ENCODE measurements at regions not wholly inside any gene's neighbourhood (a gene's known extent, or its start where the extent isn't known, plus 50 kb on each side); places are given as distances from the start of the nearest gene placed in this dataset.
"Not testable (repeated sequence)": the region's sequence is repeated elsewhere in the genome, so short reads cannot be mapped to it uniquely, and the experiment has no call there.

DNA sequence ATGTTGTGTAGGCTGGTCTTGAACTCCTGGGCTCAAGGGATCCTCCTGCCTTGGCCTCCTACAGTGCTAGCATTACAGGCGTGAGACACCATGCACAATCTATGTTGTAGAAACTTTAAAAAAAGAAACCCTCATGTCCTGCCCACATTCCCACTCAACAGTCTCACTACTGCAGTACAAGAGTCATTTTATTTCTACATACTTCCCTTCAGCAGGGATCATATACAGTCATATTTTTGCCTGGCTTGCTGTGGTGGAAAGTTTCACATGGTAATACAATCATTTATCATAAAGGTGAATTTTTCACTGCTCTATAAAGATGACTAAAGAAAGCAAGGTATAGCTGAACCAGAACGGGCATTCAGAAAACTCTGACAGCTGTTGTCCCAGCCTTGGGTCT is 53.8 kb upstream of the PIK3CB start:
- Histone ChIP-seq H3K9ac (no peak overlapping the region), H3K4me1 (ENCODE audit: control insufficient read depth in 1 of 2, insufficient read depth in 2 of 2, low read depth in 1 of 2, low read length in 1 of 2) (no peaks in the 10 kb centered on the region), H3K79me2 (ENCODE audit: insufficient read depth) (no peaks in the 10 kb centered on the region), H3K4me2 (no peak overlapping the region), H3K4me3 (ENCODE audit: low read depth in 2 of 2, low read length in 1 of 2) (no peak overlapping the region), H3F3A (replicated peaks; ENCODE audit: insufficient read depth) (no peaks in the 10 kb centered on the region), H3K27ac (ENCODE audit: low read depth in 2 of 2, low read length in 1 of 2) (no peak overlapping the region), H2AFZ (ENCODE audit: low read depth) (no peak overlapping the region), H3K36me3 (replicated peaks in 1 of 2; ENCODE audit: control insufficient read depth in 1 of 2, insufficient read depth in 2 of 2, low read length in 1 of 2) (no peaks in the 10 kb centered on the region), H3K9me3 (no peaks in the 10 kb centered on the region), H4K20me1 (ENCODE audit: insufficient read depth) (no peaks in the 10 kb centered on the region), H3K9me2 (no peaks in the 10 kb centered on the region), H3K27me3 (ENCODE audit: insufficient read depth) (no peaks in the 10 kb centered on the region)
- TF ChIP-seq ELF1 (IDR thresholded peaks at IDR 0.05): no peak
- TF ChIP-seq, protein P1, sequence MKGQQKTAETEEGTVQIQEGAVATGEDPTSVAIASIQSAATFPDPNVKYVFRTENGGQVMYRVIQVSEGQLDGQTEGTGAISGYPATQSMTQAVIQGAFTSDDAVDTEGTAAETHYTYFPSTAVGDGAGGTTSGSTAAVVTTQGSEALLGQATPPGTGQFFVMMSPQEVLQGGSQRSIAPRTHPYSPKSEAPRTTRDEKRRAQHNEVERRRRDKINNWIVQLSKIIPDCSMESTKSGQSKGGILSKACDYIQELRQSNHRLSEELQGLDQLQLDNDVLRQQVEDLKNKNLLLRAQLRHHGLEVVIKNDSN (IDR thresholded peaks at IDR 0.05; ENCODE audit: borderline replicate concordance, low read depth): no peak
- TF ChIP-seq, protein P2, sequence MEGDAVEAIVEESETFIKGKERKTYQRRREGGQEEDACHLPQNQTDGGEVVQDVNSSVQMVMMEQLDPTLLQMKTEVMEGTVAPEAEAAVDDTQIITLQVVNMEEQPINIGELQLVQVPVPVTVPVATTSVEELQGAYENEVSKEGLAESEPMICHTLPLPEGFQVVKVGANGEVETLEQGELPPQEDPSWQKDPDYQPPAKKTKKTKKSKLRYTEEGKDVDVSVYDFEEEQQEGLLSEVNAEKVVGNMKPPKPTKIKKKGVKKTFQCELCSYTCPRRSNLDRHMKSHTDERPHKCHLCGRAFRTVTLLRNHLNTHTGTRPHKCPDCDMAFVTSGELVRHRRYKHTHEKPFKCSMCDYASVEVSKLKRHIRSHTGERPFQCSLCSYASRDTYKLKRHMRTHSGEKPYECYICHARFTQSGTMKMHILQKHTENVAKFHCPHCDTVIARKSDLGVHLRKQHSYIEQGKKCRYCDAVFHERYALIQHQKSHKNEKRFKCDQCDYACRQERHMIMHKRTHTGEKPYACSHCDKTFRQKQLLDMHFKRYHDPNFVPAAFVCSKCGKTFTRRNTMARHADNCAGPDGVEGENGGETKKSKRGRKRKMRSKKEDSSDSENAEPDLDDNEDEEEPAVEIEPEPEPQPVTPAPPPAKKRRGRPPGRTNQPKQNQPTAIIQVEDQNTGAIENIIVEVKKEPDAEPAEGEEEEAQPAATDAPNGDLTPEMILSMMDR (IDR thresholded peaks at IDR 0.05): no peak
- TF ChIP-seq CHD2 (IDR thresholded peaks at IDR 0.05; ENCODE audit: low read length, partially characterized antibody): no peak
- no peak for TF ChIP-seq TCF12 (IDR thresholded peaks at IDR 0.05)
- TF ChIP-seq, protein P3, sequence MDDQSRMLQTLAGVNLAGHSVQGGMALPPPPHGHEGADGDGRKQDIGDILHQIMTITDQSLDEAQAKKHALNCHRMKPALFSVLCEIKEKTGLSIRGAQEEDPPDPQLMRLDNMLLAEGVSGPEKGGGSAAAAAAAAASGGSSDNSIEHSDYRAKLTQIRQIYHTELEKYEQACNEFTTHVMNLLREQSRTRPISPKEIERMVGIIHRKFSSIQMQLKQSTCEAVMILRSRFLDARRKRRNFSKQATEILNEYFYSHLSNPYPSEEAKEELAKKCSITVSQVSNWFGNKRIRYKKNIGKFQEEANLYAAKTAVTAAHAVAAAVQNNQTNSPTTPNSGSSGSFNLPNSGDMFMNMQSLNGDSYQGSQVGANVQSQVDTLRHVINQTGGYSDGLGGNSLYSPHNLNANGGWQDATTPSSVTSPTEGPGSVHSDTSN (IDR thresholded peaks at IDR 0.05): no peak
- no peak for TF ChIP-seq EZH2phosphoT487 (IDR thresholded peaks at IDR 0.05; ENCODE audit: borderline replicate concordance, low read depth)
- TF ChIP-seq SIN3A (IDR thresholded peaks at IDR 0.05; ENCODE audit: borderline replicate concordance, low read depth, low read length): no peak
- no peak for TF ChIP-seq GATA2 (CRISPR knock-in tag; IDR thresholded peaks at IDR 0.05)
- TF ChIP-seq, protein P4, sequence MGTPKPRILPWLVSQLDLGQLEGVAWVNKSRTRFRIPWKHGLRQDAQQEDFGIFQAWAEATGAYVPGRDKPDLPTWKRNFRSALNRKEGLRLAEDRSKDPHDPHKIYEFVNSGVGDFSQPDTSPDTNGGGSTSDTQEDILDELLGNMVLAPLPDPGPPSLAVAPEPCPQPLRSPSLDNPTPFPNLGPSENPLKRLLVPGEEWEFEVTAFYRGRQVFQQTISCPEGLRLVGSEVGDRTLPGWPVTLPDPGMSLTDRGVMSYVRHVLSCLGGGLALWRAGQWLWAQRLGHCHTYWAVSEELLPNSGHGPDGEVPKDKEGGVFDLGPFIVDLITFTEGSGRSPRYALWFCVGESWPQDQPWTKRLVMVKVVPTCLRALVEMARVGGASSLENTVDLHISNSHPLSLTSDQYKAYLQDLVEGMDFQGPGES (IDR thresholded peaks at IDR 0.05; ENCODE audit: low read depth, low read length): no peak
- no peak for TF ChIP-seq RFX5 (IDR thresholded peaks at IDR 0.05; ENCODE audit: low read length)
- no peak for TF ChIP-seq TAF1 (IDR thresholded peaks at IDR 0.05; ENCODE audit: borderline replicate concordance, low read depth, low read length)
- no peak for TF ChIP-seq SMC3 (IDR thresholded peaks at IDR 0.05; ENCODE audit: low read depth, low read length)
- ChIA-PET POLR2A (no interaction called here), CTCF (interaction anchor here (1.0 to 1.3 kb wide), 2 partner anchors 27 to 34 kb away, joined by 3 read pairs; no protein-coding TSS in a partner anchor)
- no peak for DNase-seq
- WGBS (ENCODE audit: low lambda C conversion rate): 57% methylated on average over 2 of the region's 2 CpGs

DNA sequence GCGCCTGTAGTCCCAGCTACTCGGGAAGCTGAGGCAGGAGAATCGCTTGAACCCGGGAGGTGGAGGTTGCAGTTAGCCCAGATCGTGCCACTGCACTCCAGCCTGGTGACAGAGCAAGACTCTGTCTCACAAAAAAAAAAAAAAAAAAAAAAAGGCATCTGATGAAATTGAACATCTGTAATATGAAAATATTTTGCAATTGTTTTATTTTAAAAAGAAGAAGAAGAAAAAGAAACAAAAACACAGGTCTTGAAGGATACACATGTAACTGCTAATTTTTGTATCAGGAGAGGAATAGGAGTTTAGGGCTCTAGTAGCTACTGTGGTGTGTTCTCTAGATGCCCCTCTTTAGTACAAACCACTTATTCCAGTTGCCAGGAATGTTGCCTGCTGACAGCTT is 51.4 kb upstream of the PIK3CB start:
- H3K9me3 ChIP-seq; H3F3A ChIP-seq (replicated peaks; ENCODE audit: insufficient read depth); H2AFZ ChIP-seq (ENCODE audit: low read depth); H3K9me2 ChIP-seq; H3K9ac ChIP-seq; H3K27me3 ChIP-seq (ENCODE audit: insufficient read depth); H3K36me3 ChIP-seq (replicated peaks in 1 of 2; ENCODE audit: control insufficient read depth in 1 of 2, insufficient read depth in 2 of 2, low read length in 1 of 2); H3K4me3 ChIP-seq (ENCODE audit: low read depth in 2 of 2, low read length in 1 of 2); DNase-seq; H3K79me2 ChIP-seq (ENCODE audit: insufficient read depth); H3K27ac ChIP-seq (ENCODE audit: low read depth in 2 of 2, low read length in 1 of 2); H4K20me1 ChIP-seq (ENCODE audit: insufficient read depth); H3K4me2 ChIP-seq; POLR2A ChIA-PET; H3K4me1 ChIP-seq (ENCODE audit: control insufficient read depth in 1 of 2, insufficient read depth in 2 of 2, low read depth in 1 of 2, low read length in 1 of 2): not testable (repeated sequence)
- CTCF ChIA-PET: interaction anchor here (0.6 to 1.5 kb wide), 2 partner anchors 29 to 130 kb away, joined by 3 to 6 read pairs; no protein-coding TSS in a partner anchor
- WGBS (ENCODE audit: low lambda C conversion rate): 55% methylated on average over 5 of the region's 5 CpGs
